K562 (cell line): ENCODE measurements at regions not wholly inside any gene's neighbourhood (a gene's known extent, or its start where the extent isn't known, plus 50 kb on each side); places are given as distances from the start of the nearest gene placed in this dataset.

Experiments
- ATAC-seq: fragments of 200-7000 bp; cut with Tn5 transposase; 3 replicates; pipeline ENCODE4 v1.9.1; 2020; ENCODE audit warnings: moderate library complexity
- BruUV-seq: library from RNA; stranded (reverse); fragments of 400-500 nt; replicated peaks from 2 replicates; lab custom pipeline; 2021; lab: Mats Ljungman, UMichigan
- CTCF ChIA-PET: fragments of 300-600 bp; formaldehyde crosslinking; extraction: SDS; loops from one replicate; lab custom pipeline; 2021; ENCODE audit warnings: low intra/inter-chr PET ratio; lab: Yijun Ruan, JAX
- POLR2A ChIA-PET: fragments of 300-600, 350-650 bp; sonication (Branson Sonifier 250); formaldehyde crosslinking; extraction: SDS; loops from one replicate; lab custom pipeline; 2021; ENCODE audit warnings: antibody characterized with exemption, inconsistent platforms; lab: Yijun Ruan, JAX
- DNase-seq, 4 experiments: peaks; one replicate each; pipeline versions ENCODE4 v3.0.0 to v3.0.0-alpha.2; 2011 to 2018; ENCODE audit warnings: low spot score in 3 of 4, mixed read lengths in 3 of 4; ENCODE audit errors: extremely low read depth in 1 of 4
- FAIRE-seq: peaks from 2 replicates; lab custom pipeline; 2011; peaks lifted over from hg19 to GRCh38; lab: Jason Lieb, UNC
- H2AFZ ChIP-seq: 2 replicates; pipeline ENCODE4 v1.6.0; 2011; ENCODE audit warnings: low read depth, low read length, control low read depth, inconsistent platforms
- H3K27ac ChIP-seq: fragments of 200-600 bp; 3 replicates; pipeline ENCODE4 v1.8.0; 2011; ENCODE audit warnings: low read depth, mild to moderate bottlenecking, control low read depth, inconsistent platforms, low read length, moderate library complexity, mixed read lengths; ENCODE audit errors: extremely low read depth
- H3K27me3 ChIP-seq, 2 experiments: fragments of 300-600 bp in 1 of 2; 2 replicates in 1 of 2; 3 replicates in 1 of 2; pipeline versions ENCODE4 v1.6.0 to v1.8.0; 2011; ENCODE audit warnings: inconsistent platforms in 2 of 2, low read length in 2 of 2, mild to moderate bottlenecking in 1 of 2, mixed read lengths in 1 of 2, moderate library complexity in 1 of 2; ENCODE audit not compliant: control insufficient read depth in 2 of 2, insufficient read depth in 2 of 2
- H3K36me3 ChIP-seq: fragments of 300-600 bp; 3 replicates; pipeline ENCODE4 v1.8.0; 2011; ENCODE audit warnings: mild to moderate bottlenecking, low read length, inconsistent platforms; ENCODE audit not compliant: control insufficient read depth, insufficient read depth
- H3K4me1 ChIP-seq, 2 experiments: fragments of 200-600 bp in 1 of 2; replicated peaks in 1 of 2; 2 replicates in 1 of 2; 3 replicates in 1 of 2; pipeline versions ENCODE4 v1.5.1 to v1.8.0; 2011; ENCODE audit warnings: inconsistent platforms in 2 of 2, low read length in 2 of 2, mild to moderate bottlenecking in 1 of 2, mixed read lengths in 1 of 2, moderate library complexity in 1 of 2; ENCODE audit not compliant: control insufficient read depth in 2 of 2, insufficient read depth in 2 of 2
- H3K4me2 ChIP-seq: 2 replicates; pipeline ENCODE4 v1.6.1; 2011; ENCODE audit warnings: low read length, control low read depth, inconsistent platforms, mixed read lengths; ENCODE audit not compliant: insufficient read depth
- H3K4me3 ChIP-seq: fragments of 200-600 bp; sonication (generic), shearing (Covaris generic); 2 replicates; pipeline ENCODE4 v1.5.1; 2016; ENCODE audit warnings: control low read depth, inconsistent platforms
- H3K79me2 ChIP-seq: fragments of 200-600 bp; 3 replicates; pipeline ENCODE4 v1.8.0; 2011; ENCODE audit warnings: low read length, inconsistent platforms; ENCODE audit not compliant: control insufficient read depth, insufficient read depth
- H3K9ac ChIP-seq, 2 experiments: 2 replicates each; pipeline versions ENCODE4 v1.6.0 to v1.6.1; 2011; ENCODE audit warnings: low read depth in 2 of 2, low read length in 2 of 2, control low read depth in 1 of 2, inconsistent platforms in 1 of 2, mild to moderate bottlenecking in 1 of 2, mixed read lengths in 1 of 2; ENCODE audit not compliant: insufficient read depth in 1 of 2
- H3K9me1 ChIP-seq: one replicate; pipeline ENCODE4 v1.6.0; 2011; ENCODE audit warnings: inconsistent platforms, mild to moderate bottlenecking, low read length, moderate library complexity; ENCODE audit not compliant: control insufficient read depth, insufficient read depth
- H3K9me3 ChIP-seq: replicated peaks from 2 replicates; pipeline ENCODE4 v1.5.1; 2011; ENCODE audit warnings: low read depth, low read length, inconsistent platforms; ENCODE audit not compliant: control insufficient read depth, insufficient read depth
- H4K20me1 ChIP-seq: replicated peaks from 2 replicates; pipeline ENCODE4 v1.6.1; 2011; ENCODE audit warnings: low read length, inconsistent platforms, mixed read lengths; ENCODE audit not compliant: control insufficient read depth, insufficient read depth
- PHF20 ChIP-seq: fragments of 450-650 bp; IDR thresholded peaks from 2 replicates; pipeline ENCODE4 v1.6.1; 2018; ENCODE audit not compliant: partially characterized antibody
- PML ChIP-seq: IDR thresholded peaks from 2 replicates; pipeline ENCODE4 v1.6.1; 2012; ENCODE audit warnings: low read length, inconsistent platforms
- POLR3G ChIP-seq: IDR thresholded peaks from 2 replicates; pipeline ENCODE4 v1.6.1; 2011; ENCODE audit not compliant: insufficient read length, insufficient replicate concordance; ENCODE audit errors: extremely low read depth
- RAD51 ChIP-seq: fragments of 450-650 bp; IDR thresholded peaks from 2 replicates; pipeline ENCODE4 v1.7.1; 2016; ENCODE audit warnings: low read depth, mild to moderate bottlenecking, borderline replicate concordance
- RUNX1 ChIP-seq: sonication (generic); IDR thresholded peaks from 2 replicates; pipeline ENCODE4 v1.6.1; 2016; ENCODE audit warnings: antibody characterized with exemption, low read depth
- ZBTB1 ChIP-seq: sonication (generic); formaldehyde crosslinking; IDR thresholded peaks from 2 replicates; pipeline ENCODE4 v1.8.1; 2023; ENCODE audit warnings: missing genetic modification reagents, low read depth, mild to moderate bottlenecking, borderline replicate concordance
- ZNF184 ChIP-seq: sonication (generic); formaldehyde crosslinking; IDR thresholded peaks from 2 replicates; pipeline ENCODE4 v1.5.0; 2020; ENCODE audit warnings: missing genetic modification reagents
- ZNF354B ChIP-seq: fragments of 250-450 bp; sonication (Bioruptor Pico); IDR thresholded peaks from 2 replicates; pipeline ENCODE4 v1.4.0; 2020
- ZNF830 ChIP-seq: fragments of 250-450 bp; sonication (Bioruptor Pico); IDR thresholded peaks from 2 replicates; pipeline ENCODE4 v1.5.0; 2021; ENCODE audit warnings: mild to moderate bottlenecking
- WGBS: fragments of 100-300 bp; shearing (Covaris generic); methylation state at CpG from one replicate; pipeline ENCODE4 v1.1.6; 2016; ENCODE audit warnings: low coverage, mixed read lengths; ENCODE audit not compliant: insufficient coverage; ENCODE audit errors: missing lambda C conversion rate; 5-methylcytosine and 5-hydroxymethylcytosine counted together
- in situ Hi-C: fragments of 300-500 bp; cut with MboI; formaldehyde crosslinking; loops from 4 replicates; pipeline ENCODE4 v1.15.0; 2018; ENCODE audit warnings: inconsistent platforms, mixed read lengths
- intact Hi-C: fragments of 100-400 bp; cut with micrococcal nuclease; formaldehyde crosslinking; loops from 2 replicates; pipeline ENCODE4 v1.14.2; 2022
- TF ChIP-seq, protein P1 (sequence below): fragments of 450-650 bp; IDR thresholded peaks from 2 replicates; pipeline ENCODE4 v1.7.1; 2018; ENCODE audit warnings: mild to moderate bottlenecking, low read depth; ENCODE audit not compliant: partially characterized antibody
- TF ChIP-seq, protein P2 (sequence below): fragments of 250-450 bp; sonication (Bioruptor Pico); IDR thresholded peaks from 2 replicates; pipeline ENCODE4 v1.8.0; 2022; ENCODE audit warnings: inconsistent platforms
- TF ChIP-seq, protein P3 (sequence below): fragments of 450-650 bp; formaldehyde crosslinking; IDR thresholded peaks from 2 replicates; pipeline ENCODE4 v1.4.0; 2022; ENCODE audit warnings: missing genetic modification characterization

DNA sequence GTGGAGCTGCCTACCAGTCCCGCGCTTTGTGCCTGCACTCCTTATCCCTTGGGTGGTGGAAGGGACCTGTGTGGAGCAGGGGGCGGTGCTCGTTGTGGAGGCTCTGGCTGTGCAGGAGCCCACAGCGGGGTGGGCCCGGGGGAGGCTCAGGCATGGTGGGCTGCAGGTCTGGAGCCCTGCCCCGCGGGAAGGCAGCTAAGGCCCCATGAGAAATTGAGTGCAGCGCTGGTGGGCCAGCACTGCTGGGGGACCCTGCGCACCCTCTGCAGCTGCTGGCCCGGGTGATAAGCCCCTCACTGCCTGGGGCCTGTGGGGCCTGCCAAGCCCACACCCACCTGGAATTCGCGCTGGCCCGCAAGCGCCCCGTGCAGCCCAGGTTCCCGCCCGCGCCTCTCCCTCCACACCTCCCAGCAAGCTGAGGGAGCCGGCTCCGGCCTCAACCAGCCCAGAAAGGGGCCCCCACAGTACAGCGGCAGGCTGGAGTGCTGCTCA is 859.6 kb upstream of the KCND2 start:
- TF ChIP-seq ZNF354B (CRISPR knock-in tag) (no peak), ZNF184 (CRISPR knock-in tag) (0 out of 2 replicates have a peak, but pooled peaks have one; percentile 6)
- no peaks in the 10 kb centered on the region for H3K27me3 ChIP-seq
- ChIA-PET CTCF (no interaction called here), POLR2A (no interaction called here)
- BruUV-seq: no TSS peak
- H4K20me1 ChIP-seq: no peaks in the 10 kb centered on the region
- H3K27ac ChIP-seq: no peak overlapping the region
- no peak overlapping the region for H3K4me2 ChIP-seq
- no peak overlapping the region for H3K4me3 ChIP-seq
- ATAC-seq (no peak), DNase-seq (no peak), FAIRE-seq (no peak)
- H3K9ac ChIP-seq: no peak overlapping the region
- no peak overlapping the region for H2AFZ ChIP-seq
- no peaks in the 10 kb centered on the region for H3K79me2 ChIP-seq
- in situ Hi-C loops (no loop called here), intact Hi-C loops (no loop called here)
- no peaks in the 10 kb centered on the region for H3K36me3 ChIP-seq
- no peaks in the 10 kb centered on the region for H3K9me3 ChIP-seq
- WGBS: under 1% methylated on average over 22 of the region's 22 CpGs
- H3K9me1 ChIP-seq: no peaks in the 10 kb centered on the region
- no peaks in the 10 kb centered on the region for H3K4me1 ChIP-seq

DNA sequence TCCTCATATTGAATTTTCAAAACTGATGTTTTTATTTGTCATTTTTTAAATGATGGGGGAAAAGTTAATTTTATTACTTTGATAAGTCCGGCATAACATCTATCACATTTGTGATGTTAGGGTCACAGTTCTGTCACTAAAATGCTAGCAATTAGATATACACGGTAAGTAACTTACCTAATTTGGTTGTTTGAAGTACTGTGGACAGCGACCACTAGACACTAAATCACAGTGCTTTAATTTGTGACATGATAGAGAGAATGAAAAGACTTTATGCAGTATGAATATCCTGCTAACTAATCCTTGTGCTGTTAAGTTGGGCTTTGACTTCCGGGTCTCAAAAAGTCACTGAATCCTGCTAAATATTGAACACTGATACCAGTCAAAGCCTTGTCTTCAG is 857.3 kb upstream of the KCND2 start:
- BruUV-seq: no TSS peak
- TF ChIP-seq PHF20: no peak
- no peak for TF ChIP-seq RAD51
- TF ChIP-seq PML: no peak
- TF ChIP-seq, protein P1, sequence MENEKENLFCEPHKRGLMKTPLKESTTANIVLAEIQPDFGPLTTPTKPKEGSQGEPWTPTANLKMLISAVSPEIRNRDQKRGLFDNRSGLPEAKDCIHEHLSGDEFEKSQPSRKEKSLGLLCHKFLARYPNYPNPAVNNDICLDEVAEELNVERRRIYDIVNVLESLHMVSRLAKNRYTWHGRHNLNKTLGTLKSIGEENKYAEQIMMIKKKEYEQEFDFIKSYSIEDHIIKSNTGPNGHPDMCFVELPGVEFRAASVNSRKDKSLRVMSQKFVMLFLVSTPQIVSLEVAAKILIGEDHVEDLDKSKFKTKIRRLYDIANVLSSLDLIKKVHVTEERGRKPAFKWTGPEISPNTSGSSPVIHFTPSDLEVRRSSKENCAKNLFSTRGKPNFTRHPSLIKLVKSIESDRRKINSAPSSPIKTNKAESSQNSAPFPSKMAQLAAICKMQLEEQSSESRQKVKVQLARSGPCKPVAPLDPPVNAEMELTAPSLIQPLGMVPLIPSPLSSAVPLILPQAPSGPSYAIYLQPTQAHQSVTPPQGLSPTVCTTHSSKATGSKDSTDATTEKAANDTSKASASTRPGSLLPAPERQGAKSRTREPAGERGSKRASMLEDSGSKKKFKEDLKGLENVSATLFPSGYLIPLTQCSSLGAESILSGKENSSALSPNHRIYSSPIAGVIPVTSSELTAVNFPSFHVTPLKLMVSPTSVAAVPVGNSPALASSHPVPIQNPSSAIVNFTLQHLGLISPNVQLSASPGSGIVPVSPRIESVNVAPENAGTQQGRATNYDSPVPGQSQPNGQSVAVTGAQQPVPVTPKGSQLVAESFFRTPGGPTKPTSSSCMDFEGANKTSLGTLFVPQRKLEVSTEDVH: no peak
- TF ChIP-seq ZBTB1 (CRISPR knock-in tag): no peak
- TF ChIP-seq ZNF830 (CRISPR knock-in tag): no peak
- TF ChIP-seq, protein P2, sequence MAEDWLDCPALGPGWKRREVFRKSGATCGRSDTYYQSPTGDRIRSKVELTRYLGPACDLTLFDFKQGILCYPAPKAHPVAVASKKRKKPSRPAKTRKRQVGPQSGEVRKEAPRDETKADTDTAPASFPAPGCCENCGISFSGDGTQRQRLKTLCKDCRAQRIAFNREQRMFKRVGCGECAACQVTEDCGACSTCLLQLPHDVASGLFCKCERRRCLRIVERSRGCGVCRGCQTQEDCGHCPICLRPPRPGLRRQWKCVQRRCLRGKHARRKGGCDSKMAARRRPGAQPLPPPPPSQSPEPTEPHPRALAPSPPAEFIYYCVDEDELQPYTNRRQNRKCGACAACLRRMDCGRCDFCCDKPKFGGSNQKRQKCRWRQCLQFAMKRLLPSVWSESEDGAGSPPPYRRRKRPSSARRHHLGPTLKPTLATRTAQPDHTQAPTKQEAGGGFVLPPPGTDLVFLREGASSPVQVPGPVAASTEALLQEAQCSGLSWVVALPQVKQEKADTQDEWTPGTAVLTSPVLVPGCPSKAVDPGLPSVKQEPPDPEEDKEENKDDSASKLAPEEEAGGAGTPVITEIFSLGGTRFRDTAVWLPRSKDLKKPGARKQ (CRISPR knock-in tag): no peak
- TF ChIP-seq, protein P3, sequence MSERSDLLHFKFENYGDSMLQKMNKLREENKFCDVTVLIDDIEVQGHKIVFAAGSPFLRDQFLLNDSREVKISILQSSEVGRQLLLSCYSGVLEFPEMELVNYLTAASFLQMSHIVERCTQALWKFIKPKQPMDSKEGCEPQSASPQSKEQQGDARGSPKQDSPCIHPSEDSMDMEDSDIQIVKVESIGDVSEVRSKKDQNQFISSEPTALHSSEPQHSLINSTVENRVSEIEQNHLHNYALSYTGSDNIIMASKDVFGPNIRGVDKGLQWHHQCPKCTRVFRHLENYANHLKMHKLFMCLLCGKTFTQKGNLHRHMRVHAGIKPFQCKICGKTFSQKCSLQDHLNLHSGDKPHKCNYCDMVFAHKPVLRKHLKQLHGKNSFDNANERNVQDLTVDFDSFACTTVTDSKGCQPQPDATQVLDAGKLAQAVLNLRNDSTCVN (CRISPR knock-in tag): no peak
- no peak for TF ChIP-seq RUNX1
- TF ChIP-seq POLR3G: no peak

More for the DNA sequence above, 857.3 kb upstream of the KCND2 start:
- POLR2A ChIA-PET: no interaction called here
- H3K4me3 ChIP-seq: no peak overlapping the region
- H3K9me3 ChIP-seq: no peaks in the 10 kb centered on the region
- intact Hi-C loops: no loop called here
- 0% methylated on average over 4 of the region's 4 CpGs for WGBS
- CTCF ChIA-PET: no interaction called here
- no peak overlapping the region for H3K9ac ChIP-seq
- no peak for ATAC-seq
- H3K9me1 ChIP-seq: no peaks in the 10 kb centered on the region
- in situ Hi-C loops: no loop called here
- no peak overlapping the region for H2AFZ ChIP-seq
- H3K79me2 ChIP-seq: no peaks in the 10 kb centered on the region
- H3K27me3 ChIP-seq: no peaks in the 10 kb centered on the region
- no peaks in the 10 kb centered on the region for H3K36me3 ChIP-seq
- DNase-seq: no peak
- H3K4me2 ChIP-seq: no peak overlapping the region
- H3K27ac ChIP-seq: no peak overlapping the region
- H4K20me1 ChIP-seq: no peaks in the 10 kb centered on the region
- no peak for FAIRE-seq
- no peaks in the 10 kb centered on the region for H3K4me1 ChIP-seq
